ENCODE measurements at regions not wholly inside any gene's neighbourhood (a gene's known extent, or its start where the extent isn't known, plus 50 kb on each side); places are given as distances from the start of the nearest gene placed in this dataset.

DNA sequence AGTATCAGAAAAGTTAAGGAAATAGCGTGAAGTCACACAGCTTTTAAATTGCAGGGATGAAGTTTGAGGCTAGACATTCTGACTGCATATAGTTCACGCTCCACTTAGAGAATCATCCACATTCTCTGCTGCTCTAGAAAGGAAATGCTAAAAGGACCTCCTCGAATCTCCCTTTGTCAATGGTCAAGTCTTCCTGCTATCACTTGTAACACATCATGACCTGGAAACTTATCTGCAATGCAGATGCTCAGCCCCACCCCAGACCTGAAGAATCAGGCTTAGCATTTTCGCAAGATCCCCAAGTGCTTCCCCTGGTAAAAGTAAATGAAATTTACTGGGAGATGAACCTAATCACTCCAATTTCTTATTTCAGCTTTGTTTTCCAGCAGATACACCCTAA is 372.1 kb downstream of the LIG4 start:
- no peaks in the 10 kb centered on the region for H3K36me3 ChIP-seq
- DNase-seq (no peak), ATAC-seq (no peak)
- H3K27me3 ChIP-seq: no peaks in the 10 kb centered on the region
- no peaks in the 10 kb centered on the region for H3K4me1 ChIP-seq
- no peak overlapping the region for H3K4me3 ChIP-seq
- intact Hi-C loops (cut with DNase I): no loop called here
- TF ChIP-seq, protein P1, sequence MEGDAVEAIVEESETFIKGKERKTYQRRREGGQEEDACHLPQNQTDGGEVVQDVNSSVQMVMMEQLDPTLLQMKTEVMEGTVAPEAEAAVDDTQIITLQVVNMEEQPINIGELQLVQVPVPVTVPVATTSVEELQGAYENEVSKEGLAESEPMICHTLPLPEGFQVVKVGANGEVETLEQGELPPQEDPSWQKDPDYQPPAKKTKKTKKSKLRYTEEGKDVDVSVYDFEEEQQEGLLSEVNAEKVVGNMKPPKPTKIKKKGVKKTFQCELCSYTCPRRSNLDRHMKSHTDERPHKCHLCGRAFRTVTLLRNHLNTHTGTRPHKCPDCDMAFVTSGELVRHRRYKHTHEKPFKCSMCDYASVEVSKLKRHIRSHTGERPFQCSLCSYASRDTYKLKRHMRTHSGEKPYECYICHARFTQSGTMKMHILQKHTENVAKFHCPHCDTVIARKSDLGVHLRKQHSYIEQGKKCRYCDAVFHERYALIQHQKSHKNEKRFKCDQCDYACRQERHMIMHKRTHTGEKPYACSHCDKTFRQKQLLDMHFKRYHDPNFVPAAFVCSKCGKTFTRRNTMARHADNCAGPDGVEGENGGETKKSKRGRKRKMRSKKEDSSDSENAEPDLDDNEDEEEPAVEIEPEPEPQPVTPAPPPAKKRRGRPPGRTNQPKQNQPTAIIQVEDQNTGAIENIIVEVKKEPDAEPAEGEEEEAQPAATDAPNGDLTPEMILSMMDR (IDR thresholded peaks at IDR 0.05): no peak
- H3K9me3 ChIP-seq: no peaks in the 10 kb centered on the region
- H3K27ac ChIP-seq: no peak overlapping the region

DNA sequence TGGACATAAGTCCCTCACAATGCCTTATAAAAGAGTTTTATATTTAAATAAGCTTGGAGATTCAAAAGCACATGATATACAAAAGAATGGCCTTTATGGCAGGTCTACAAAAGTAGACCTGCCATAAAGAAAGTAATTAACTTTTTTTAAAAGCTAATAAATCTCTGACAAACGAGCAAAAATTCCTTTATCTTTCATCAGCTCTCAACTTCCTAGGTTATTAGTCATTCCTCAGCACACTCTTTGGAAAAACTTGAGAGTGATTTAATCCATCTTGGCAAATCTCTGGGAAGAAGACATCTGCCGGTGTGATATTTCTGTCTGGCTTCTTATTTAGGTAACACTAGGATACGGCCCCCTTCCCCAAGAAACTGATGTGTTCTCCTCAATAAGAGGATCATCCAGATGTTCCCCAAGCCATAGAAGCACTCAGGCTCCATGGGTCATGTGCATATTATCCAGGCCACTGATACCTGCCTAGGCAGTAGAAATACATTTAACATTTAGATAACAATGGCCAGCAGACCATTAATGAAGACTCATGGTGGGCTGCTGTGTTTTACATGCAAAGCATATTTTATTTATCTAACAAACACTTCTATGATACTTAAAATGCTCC is 372.7 kb downstream of the LIG4 start:
- Histone ChIP-seq H3K4me3 (no peak overlapping the region), H3K4me1 (no peaks in the 10 kb centered on the region), H3K27me3 (no peaks in the 10 kb centered on the region), H3K27ac (no peak overlapping the region), H3K9me3 (no peaks in the 10 kb centered on the region), H3K36me3 (no peaks in the 10 kb centered on the region)
- ATAC-seq (no peak), DNase-seq (no peak)
- TF ChIP-seq, protein P1 (IDR thresholded peaks at IDR 0.05): no peak
- intact Hi-C loops (cut with DNase I): no loop called here

DNA sequence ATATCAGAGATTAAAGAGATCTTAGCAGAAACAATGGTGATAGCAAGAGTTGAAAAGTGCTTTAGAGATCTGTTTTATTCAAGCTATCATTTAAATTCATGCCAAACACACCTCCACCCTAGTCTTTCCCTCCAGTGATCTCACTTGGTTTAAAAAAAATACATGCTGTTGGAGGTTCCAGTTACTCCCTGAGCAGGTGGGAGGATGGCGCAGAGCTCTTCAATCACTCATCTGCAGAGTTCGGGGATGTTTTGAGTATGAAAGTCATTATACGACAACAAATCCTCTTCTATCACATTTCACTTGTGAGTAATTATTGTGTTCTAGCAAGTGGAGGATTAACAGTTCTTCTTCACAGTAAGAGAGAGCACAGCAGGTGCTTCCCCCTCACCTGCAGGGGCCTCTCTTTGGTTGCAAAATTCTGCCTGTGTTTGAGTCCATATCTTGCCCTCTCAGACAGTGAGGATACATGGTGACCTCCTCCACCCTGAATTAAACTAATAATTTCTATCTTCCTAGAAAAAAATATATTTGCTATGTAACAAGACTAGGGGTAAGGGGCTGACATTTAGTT is 376.7 kb downstream of the LIG4 start:
- TF ChIP-seq, protein P1 (IDR thresholded peaks at IDR 0.05): no peak
- Histone ChIP-seq H3K27ac (no peak overlapping the region), H3K27me3 (no peaks in the 10 kb centered on the region), H3K4me1 (peaks cover 0 to 4% of the 10 kb centered on the region in 2 donors), H3K36me3 (no peaks in the 10 kb centered on the region), H3K9me3 (no peaks in the 10 kb centered on the region), H3K4me3 (no peak overlapping the region)
- ATAC-seq: no peak
- intact Hi-C loops (cut with DNase I): no loop called here
- DNase-seq: no peak

DNA sequence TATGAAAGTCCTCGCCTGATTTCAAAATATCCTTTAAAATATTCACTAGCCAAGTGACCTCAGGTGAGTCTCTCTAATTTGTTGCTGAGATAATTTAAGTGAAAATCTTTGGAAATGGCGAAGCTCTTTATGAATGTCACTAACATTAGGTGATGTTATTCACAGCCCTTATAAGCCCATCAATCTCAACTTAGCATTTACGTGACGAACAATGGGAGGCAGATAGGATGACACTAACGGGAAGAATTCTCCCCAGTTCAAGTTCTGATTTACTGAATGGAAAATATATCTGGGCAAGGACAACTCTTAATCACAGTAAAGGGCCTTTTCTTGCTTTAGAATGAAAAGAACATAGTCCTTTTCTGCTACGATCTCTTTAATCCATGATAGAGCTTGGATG is 378.7 kb downstream of the LIG4 start:
- TF ChIP-seq, protein P1 (IDR thresholded peaks at IDR 0.05): no peak
- H3K4me1 ChIP-seq: peaks cover 0 to 4% of the 10 kb centered on the region in 2 donors
- H3K9me3 ChIP-seq: no peaks in the 10 kb centered on the region
- no peak overlapping the region for H3K4me3 ChIP-seq
- H3K27me3 ChIP-seq: no peaks in the 10 kb centered on the region
- no peaks in the 10 kb centered on the region for H3K36me3 ChIP-seq
- no peak overlapping the region for H3K27ac ChIP-seq
- intact Hi-C loops (cut with DNase I): no loop called here
- ATAC-seq: no peak
- DNase-seq: no peak

DNA sequence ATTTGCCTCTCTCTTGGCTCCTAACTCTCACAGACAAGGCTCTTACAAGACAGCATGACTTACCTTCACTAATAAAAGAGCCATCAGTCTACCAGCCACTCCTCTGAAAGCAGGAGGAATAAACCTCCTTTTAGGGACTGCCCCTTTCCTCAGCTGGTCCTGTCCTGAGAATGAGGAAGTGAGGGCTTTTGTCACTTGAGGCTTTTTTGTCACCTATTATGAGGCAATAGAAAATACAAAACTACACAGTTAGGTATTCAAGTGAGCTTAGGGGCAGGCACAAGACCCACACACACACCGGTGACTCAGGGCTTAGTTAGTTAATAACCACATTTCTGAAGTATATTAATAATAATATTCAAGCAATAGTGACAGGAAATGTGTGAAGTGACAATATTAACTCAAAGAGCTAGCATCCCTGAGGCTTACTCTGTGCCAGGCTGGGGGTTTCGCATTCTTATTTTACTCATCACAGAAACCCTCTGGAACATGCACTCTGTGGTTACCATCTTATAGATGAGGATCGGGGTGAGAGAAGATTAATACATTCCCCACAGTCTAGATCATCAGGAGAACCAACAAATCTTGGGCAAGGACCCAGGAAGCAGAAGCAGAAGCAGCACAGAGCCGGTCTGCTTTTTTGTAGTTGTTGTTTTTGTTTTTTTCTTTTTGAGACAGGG is 379.9 kb downstream of the LIG4 start:
- H3K4me1 ChIP-seq: peaks cover 0 to 4% of the 10 kb centered on the region in 2 donors
- no peaks in the 10 kb centered on the region for H3K9me3 ChIP-seq
- ATAC-seq: peak; percentile 81
- intact Hi-C loops (cut with DNase I): no loop called here
- no peaks in the 10 kb centered on the region for H3K27me3 ChIP-seq
- no peak for DNase-seq
- TF ChIP-seq, protein P1 (IDR thresholded peaks at IDR 0.05): no peak
- no peaks in the 10 kb centered on the region for H3K36me3 ChIP-seq
- no peak overlapping the region for H3K27ac ChIP-seq
- no peak overlapping the region for H3K4me3 ChIP-seq

All from left lung (tissue), 4 donors.